Neural progenitor cell (in vitro differentiated cells): ENCODE measurements at regions not wholly inside any gene's neighbourhood (a gene's known extent, or its start where the extent isn't known, plus 50 kb on each side); places are given as distances from the start of the nearest gene placed in this dataset.

ENCODE experiments used
- DNase-seq: peaks from one replicate; pipeline ENCODE4 v3.0.0-alpha.2; 2016; ENCODE audit warnings: low spot score
- H2AFZ ChIP-seq: fragments of 200-600 bp; sonication (generic); replicated peaks from 2 replicates; pipeline ENCODE4 v1.6.1; 2016; ENCODE audit warnings: antibody characterized with exemption
- H3F3A ChIP-seq: fragments of 200-600 bp; sonication (generic); 2 replicates; pipeline ENCODE4 v1.6.1; 2016; ENCODE audit warnings: antibody characterized with exemption, low read depth
- H3K27ac ChIP-seq: fragments of 200-600 bp; sonication (generic); 2 replicates; pipeline ENCODE4 v1.5.1; 2016; ENCODE audit warnings: mild to moderate bottlenecking
- H3K27me3 ChIP-seq: fragments of 200-600 bp; sonication (generic); 2 replicates; pipeline ENCODE4 v1.6.1; 2016; ENCODE audit warnings: mild to moderate bottlenecking, moderate library complexity
- H3K36me3 ChIP-seq: fragments of 200-600 bp; sonication (generic); 2 replicates; pipeline ENCODE4 v1.5.1; 2016
- H3K4me1 ChIP-seq: fragments of 200-600 bp; sonication (generic); 2 replicates; pipeline ENCODE4 v1.6.1; 2016; ENCODE audit warnings: mixed run types
- H3K4me2 ChIP-seq: fragments of 200-600 bp; sonication (generic); 2 replicates; pipeline ENCODE4 v1.6.1; 2016
- H3K4me3 ChIP-seq: fragments of 200-600 bp; sonication (generic); 2 replicates; pipeline ENCODE4 v1.5.1; 2016
- H3K79me2 ChIP-seq: fragments of 200-600 bp; sonication (generic); 2 replicates; pipeline ENCODE4 v1.6.1; 2016; ENCODE audit warnings: low read depth
- H3K9ac ChIP-seq: fragments of 200-600 bp; sonication (generic); 2 replicates; pipeline ENCODE4 v1.6.1; 2016
- H3K9me3 ChIP-seq: fragments of 200-600 bp; sonication (generic); 2 replicates; pipeline ENCODE4 v1.5.1; 2016; ENCODE audit warnings: low read depth
- H4K20me1 ChIP-seq: fragments of 200-600 bp; sonication (generic); 2 replicates; pipeline ENCODE4 v1.6.1; 2016; ENCODE audit warnings: low read depth
- H3K27ac Mint-ChIP-seq: 3 replicates; pipeline ENCODE4 v1.8.0; 2021; ENCODE audit warnings: mixed read lengths
- H3K27me3 Mint-ChIP-seq: 2 replicates; pipeline ENCODE4 v1.8.0; 2022; ENCODE audit warnings: low read depth, mild to moderate bottlenecking, inconsistent platforms, moderate library complexity, mixed read lengths; ENCODE audit not compliant: insufficient read depth
- H3K36me3 Mint-ChIP-seq: 3 replicates; pipeline ENCODE4 v1.8.0; 2021; ENCODE audit warnings: mixed read lengths
- H3K4me1 Mint-ChIP-seq: 3 replicates; pipeline ENCODE4 v1.8.0; 2021; ENCODE audit warnings: mixed read lengths
- H3K4me3 Mint-ChIP-seq: 3 replicates; pipeline ENCODE4 v1.8.0; 2021; ENCODE audit warnings: mild to moderate bottlenecking, moderate library complexity, mixed read lengths
- H3K9me3 Mint-ChIP-seq: 3 replicates; pipeline ENCODE4 v1.8.0; 2020; ENCODE audit warnings: mixed read lengths
- EZH2 ChIP-seq: fragments of 200-600 bp; sonication (generic); IDR thresholded peaks from 2 replicates; pipeline ENCODE4 v1.6.1; 2017; ENCODE audit warnings: antibody characterized with exemption, mild to moderate bottlenecking, moderate library complexity
- EZH2phosphoT487 ChIP-seq: fragments of 200-600 bp; sonication (generic); IDR thresholded peaks from 2 replicates; pipeline ENCODE4 v1.6.1; 2017; ENCODE audit warnings: antibody characterized with exemption
- TF ChIP-seq, protein P1 (sequence below): fragments of 200-600 bp; sonication (generic); IDR thresholded peaks from 2 replicates; pipeline ENCODE4 v1.5.1; 2017; ENCODE audit warnings: antibody characterized with exemption, mild to moderate bottlenecking

DNA sequence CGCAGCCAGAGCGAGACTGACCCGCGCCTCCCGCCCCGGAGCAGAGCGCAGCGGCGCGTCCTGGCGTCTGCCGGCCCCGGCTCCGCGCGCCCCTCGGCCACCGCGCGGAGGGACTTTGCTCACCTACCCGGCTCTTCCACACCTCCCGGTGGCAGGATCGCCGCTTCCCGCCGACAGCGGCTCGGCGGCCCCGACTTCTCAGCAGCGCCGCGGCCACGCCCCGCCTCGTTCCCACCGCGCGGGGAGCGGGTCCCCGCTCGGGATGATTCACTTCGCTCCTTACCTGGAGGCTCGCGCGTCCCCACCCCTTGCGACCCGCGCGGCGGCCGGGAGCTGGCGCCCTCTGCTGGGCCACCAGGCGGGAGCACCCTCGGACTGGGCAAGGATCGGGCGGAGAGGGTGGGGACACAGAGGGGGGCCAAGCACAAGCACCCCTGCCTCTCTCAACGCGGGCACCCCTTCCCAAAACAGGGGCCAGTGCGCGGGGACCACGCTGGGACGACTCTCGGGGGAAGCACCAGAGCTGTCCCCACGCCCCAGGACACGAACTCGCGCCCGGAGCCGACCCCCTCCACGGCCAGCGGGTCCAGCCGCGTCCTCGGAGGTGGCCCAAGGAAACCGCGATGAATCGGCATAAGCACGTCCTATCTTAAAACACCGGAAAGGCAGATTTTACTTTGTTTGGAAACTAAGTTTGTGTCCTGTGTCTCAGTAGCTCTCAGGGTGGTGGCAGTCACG lies 101.0 kb upstream of the SVIL start:
- TF ChIP-seq EZH2 = no peak
- TF ChIP-seq, protein P1, sequence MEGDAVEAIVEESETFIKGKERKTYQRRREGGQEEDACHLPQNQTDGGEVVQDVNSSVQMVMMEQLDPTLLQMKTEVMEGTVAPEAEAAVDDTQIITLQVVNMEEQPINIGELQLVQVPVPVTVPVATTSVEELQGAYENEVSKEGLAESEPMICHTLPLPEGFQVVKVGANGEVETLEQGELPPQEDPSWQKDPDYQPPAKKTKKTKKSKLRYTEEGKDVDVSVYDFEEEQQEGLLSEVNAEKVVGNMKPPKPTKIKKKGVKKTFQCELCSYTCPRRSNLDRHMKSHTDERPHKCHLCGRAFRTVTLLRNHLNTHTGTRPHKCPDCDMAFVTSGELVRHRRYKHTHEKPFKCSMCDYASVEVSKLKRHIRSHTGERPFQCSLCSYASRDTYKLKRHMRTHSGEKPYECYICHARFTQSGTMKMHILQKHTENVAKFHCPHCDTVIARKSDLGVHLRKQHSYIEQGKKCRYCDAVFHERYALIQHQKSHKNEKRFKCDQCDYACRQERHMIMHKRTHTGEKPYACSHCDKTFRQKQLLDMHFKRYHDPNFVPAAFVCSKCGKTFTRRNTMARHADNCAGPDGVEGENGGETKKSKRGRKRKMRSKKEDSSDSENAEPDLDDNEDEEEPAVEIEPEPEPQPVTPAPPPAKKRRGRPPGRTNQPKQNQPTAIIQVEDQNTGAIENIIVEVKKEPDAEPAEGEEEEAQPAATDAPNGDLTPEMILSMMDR = peak; percentile 90
- peak; percentile 6 for TF ChIP-seq EZH2phosphoT487
- peaks cover 44% of the 10 kb centered on the region for H3K79me2 ChIP-seq
- H3K4me1 Mint-ChIP-seq = peaks cover 46% of the 10 kb centered on the region

DNA sequence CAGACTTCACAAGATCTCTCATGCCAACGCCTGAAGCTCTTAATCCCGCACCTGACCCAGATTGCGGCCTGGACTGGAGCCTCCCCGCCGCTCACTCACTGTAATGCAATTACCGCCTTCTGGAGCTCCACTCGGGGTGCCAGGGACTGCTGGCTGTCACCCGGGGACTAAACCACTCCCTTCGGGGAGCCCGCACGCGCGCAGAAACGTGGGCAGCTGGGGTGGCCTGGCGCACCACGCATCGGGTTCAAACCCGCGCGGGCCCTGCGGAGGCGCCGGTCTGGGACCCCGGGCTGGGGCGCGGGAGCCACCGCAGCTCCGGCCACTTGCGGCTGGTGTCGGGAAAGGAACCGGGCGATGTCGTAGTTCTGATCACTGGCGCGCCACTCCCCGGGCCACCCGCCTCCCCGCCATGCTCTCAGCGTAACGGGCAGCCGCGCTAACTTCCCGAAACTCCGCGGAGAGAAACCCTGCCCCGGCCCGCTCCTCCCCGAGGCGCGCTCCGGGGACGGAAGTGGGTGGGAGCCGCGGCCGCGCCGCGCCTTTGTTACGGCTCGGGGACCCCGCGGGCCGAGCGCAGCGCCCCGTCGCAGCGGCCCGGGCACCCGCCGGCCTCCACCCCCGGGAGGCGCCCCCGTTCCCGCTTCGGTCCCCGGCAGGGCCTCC lies 100.3 kb upstream of the SVIL start:
- Histone ChIP-seq H3K36me3 (no peaks in the 10 kb centered on the region), H3K27me3 (peaks cover 10% of the 10 kb centered on the region), H3K4me1 (peaks cover 40% of the 10 kb centered on the region), H3K27ac (no peak overlapping the region), H2AFZ (peak overlapping the region; percentile 91), H3K9ac (no peak overlapping the region), H3K79me2 (peaks cover 51% of the 10 kb centered on the region), H3F3A (peaks cover 16% of the 10 kb centered on the region), H3K9me3 (no peaks in the 10 kb centered on the region), H3K4me3 (peak overlapping the region; percentile 94), H3K4me2 (peak overlapping the region; percentile 95), H4K20me1 (peaks cover 20% of the 10 kb centered on the region)
- Mint-ChIP-seq H3K4me1 (peaks cover 49% of the 10 kb centered on the region), H3K27me3 (peaks cover 14% of the 10 kb centered on the region), H3K27ac (peak overlapping the region; percentile 50), H3K36me3 (peaks cover 3% of the 10 kb centered on the region), H3K4me3 (peak overlapping the region; percentile 92), H3K9me3 (no peaks in the 10 kb centered on the region)
- DNase-seq = peak; percentile 75
- TF ChIP-seq EZH2phosphoT487 = no peak
- TF ChIP-seq, protein P1 = no peak
- no peak for TF ChIP-seq EZH2

More for the DNA sequence above, 101.0 kb upstream of the SVIL start:
- Histone ChIP-seq H4K20me1 (peaks cover 20% of the 10 kb centered on the region), H3K9me3 (no peaks in the 10 kb centered on the region), H3K27ac (no peak overlapping the region), H3K36me3 (no peaks in the 10 kb centered on the region), H3K4me3 (peak overlapping the region; percentile 94), H3F3A (peaks cover 16% of the 10 kb centered on the region), H3K4me2 (peak overlapping the region; percentile 95), H2AFZ (peak overlapping the region; percentile 91), H3K27me3 (peaks cover 10% of the 10 kb centered on the region), H3K9ac (no peak overlapping the region), H3K4me1 (peaks cover 38% of the 10 kb centered on the region)
- Mint-ChIP-seq H3K27me3 (peaks cover 14% of the 10 kb centered on the region), H3K4me3 (peak overlapping the region; percentile 87), H3K36me3 (no peaks in the 10 kb centered on the region), H3K9me3 (no peaks in the 10 kb centered on the region), H3K27ac (no peak overlapping the region)
- DNase-seq = peak; percentile 86

DNA sequence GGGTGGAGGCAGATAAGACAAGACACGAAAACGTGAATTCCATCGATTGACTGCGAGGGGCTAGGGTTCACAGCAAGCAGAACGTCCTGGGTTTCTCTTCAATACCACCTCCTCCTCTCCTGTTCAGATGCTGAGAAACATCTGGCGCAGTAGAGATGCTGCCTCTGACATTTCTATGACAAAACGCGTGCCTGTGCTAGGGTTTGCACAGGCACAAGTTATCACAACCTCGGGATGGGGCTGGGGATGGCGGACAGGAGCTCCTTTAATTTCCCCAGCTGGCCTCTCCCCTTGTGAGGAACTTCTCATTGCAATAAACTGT lies 99.8 kb upstream of the SVIL start:
- H3K27ac Mint-ChIP-seq = peak overlapping the region; percentile 50

More for the DNA sequence above, 99.8 kb upstream of the SVIL start:
- H3F3A ChIP-seq = peaks cover 20% of the 10 kb centered on the region
- Mint-ChIP-seq H3K36me3 (peaks cover 4% of the 10 kb centered on the region), H3K9me3 (no peaks in the 10 kb centered on the region), H3K4me3 (peak overlapping the region; percentile 92), H3K4me1 (peaks cover 50% of the 10 kb centered on the region), H3K27me3 (peaks cover 13% of the 10 kb centered on the region)
- H3K9ac ChIP-seq = no peak overlapping the region
- DNase-seq = no peak
- peaks cover 10% of the 10 kb centered on the region for H3K27me3 ChIP-seq
- H3K4me1 ChIP-seq = peaks cover 40% of the 10 kb centered on the region
- H2AFZ ChIP-seq = no peak overlapping the region
- H3K36me3 ChIP-seq = no peaks in the 10 kb centered on the region
- no peaks in the 10 kb centered on the region for H3K9me3 ChIP-seq
- peak overlapping the region; percentile 94 for H3K4me3 ChIP-seq
- peak overlapping the region; percentile 95 for H3K4me2 ChIP-seq
- no peak overlapping the region for H3K27ac ChIP-seq
- peaks cover 20% of the 10 kb centered on the region for H4K20me1 ChIP-seq
- TF ChIP-seq, protein P1 = no peak
- TF ChIP-seq EZH2 (no peak), EZH2phosphoT487 (no peak)
- peaks cover 55% of the 10 kb centered on the region for H3K79me2 ChIP-seq
